Kidney epithelial cell (primary cell): ENCODE measurements at regions not wholly inside any gene's neighbourhood (a gene's known extent, or its start where the extent isn't known, plus 50 kb on each side); places are given as distances from the start of the nearest gene placed in this dataset.
A peak's percentile ranks its signal among the peaks of the same experiment; 100 is the strongest.

Source experiments
- DNase-seq: peaks from one replicate; pipeline ENCODE4 v3.0.0-alpha.2; 2010; ENCODE audit warnings: low read depth
- H3K27me3 ChIP-seq: 2 replicates; pipeline ENCODE4 v1.6.0; 2011; ENCODE audit warnings: low read length; ENCODE audit not compliant: control insufficient read depth, insufficient read depth
- H3K36me3 ChIP-seq: 2 replicates; pipeline ENCODE4 v1.5.1; 2011; ENCODE audit warnings: low read length; ENCODE audit not compliant: control insufficient read depth, insufficient read depth
- H3K4me3 ChIP-seq: 2 replicates; pipeline ENCODE4 v1.5.1; 2011; ENCODE audit warnings: low read depth, mild to moderate bottlenecking, control low read depth, low read length
- TF ChIP-seq, protein P1 (sequence below): IDR thresholded peaks from 2 replicates; pipeline ENCODE4 v1.5.1; 2011; ENCODE audit warnings: mild to moderate bottlenecking, moderate library complexity, low read length, control low read depth, inconsistent platforms; ENCODE audit not compliant: insufficient read depth, poor library complexity, severe bottlenecking

DNA sequence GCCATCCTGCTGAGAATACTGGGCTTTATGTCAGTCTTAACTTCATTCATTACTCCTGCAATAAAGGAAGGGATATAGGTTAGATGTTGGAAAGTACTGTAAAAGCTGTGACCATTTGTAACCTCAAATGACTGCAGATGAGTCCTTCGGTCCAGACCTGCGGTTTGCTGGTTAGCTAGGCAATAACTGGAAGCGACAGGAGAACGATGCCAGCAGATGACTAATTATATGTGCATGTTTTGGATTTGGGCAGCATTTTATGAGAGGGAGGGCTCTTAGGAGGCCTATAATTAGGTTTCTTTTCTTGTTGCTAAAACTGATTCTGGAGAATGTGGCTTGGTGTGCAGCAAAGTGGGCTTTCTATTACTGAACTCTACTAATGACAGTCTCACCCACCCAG lies 205.6 kb downstream of the TMEM182 start:
- no peak for DNase-seq
- Histone ChIP-seq H3K4me3 (no peak overlapping the region), H3K36me3 (no peaks in the 10 kb centered on the region), H3K27me3 (no peaks in the 10 kb centered on the region)
- TF ChIP-seq, protein P1, sequence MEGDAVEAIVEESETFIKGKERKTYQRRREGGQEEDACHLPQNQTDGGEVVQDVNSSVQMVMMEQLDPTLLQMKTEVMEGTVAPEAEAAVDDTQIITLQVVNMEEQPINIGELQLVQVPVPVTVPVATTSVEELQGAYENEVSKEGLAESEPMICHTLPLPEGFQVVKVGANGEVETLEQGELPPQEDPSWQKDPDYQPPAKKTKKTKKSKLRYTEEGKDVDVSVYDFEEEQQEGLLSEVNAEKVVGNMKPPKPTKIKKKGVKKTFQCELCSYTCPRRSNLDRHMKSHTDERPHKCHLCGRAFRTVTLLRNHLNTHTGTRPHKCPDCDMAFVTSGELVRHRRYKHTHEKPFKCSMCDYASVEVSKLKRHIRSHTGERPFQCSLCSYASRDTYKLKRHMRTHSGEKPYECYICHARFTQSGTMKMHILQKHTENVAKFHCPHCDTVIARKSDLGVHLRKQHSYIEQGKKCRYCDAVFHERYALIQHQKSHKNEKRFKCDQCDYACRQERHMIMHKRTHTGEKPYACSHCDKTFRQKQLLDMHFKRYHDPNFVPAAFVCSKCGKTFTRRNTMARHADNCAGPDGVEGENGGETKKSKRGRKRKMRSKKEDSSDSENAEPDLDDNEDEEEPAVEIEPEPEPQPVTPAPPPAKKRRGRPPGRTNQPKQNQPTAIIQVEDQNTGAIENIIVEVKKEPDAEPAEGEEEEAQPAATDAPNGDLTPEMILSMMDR, result no peak

DNA sequence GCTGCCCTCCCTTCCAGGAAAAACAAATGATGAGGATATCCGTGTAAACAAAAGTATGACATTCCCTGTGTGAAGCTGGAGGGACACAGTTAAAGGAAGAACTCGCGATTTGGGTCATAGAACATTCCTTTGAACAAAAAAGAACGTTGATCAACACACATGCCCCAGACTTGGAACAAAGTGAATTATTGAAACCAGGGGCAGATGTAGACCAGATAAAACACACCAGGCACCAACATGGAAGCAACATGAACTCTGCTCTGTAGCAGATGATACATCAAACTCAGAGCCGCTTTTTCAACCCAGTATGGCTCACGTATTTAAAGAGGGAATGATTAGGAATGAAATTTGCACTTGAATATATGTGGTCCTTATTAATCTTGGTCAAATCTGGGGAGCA lies 206.5 kb downstream of the TMEM182 start:
- no peak for DNase-seq
- Histone ChIP-seq H3K36me3 (no peaks in the 10 kb centered on the region), H3K4me3 (no peak overlapping the region), H3K27me3 (no peaks in the 10 kb centered on the region)
- TF ChIP-seq, protein P1, result no peak

DNA sequence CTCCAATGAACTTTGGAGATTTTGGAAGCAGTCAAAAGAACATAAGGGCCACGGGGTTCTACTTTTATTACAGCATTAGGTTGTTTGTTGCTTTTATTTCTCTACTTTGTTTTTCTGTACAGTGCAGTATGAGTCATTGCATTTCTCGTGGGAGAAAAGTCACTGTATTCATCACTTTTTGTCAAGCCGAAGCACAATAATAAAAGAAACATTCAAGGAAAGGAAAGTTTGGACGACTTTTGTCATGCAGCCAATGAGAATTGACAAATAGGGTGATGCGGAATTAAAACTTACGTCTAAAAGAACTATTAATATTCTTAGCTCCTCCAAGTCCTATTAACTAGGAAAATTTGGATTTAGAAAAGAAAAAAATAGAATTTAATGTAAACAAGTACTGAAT lies 209.9 kb downstream of the TMEM182 start:
- DNase-seq, result no peak
- H3K4me3 ChIP-seq, result no peak overlapping the region
- H3K36me3 ChIP-seq, result no peaks in the 10 kb centered on the region
- H3K27me3 ChIP-seq, result no peaks in the 10 kb centered on the region
- TF ChIP-seq, protein P1, result no peak

DNA sequence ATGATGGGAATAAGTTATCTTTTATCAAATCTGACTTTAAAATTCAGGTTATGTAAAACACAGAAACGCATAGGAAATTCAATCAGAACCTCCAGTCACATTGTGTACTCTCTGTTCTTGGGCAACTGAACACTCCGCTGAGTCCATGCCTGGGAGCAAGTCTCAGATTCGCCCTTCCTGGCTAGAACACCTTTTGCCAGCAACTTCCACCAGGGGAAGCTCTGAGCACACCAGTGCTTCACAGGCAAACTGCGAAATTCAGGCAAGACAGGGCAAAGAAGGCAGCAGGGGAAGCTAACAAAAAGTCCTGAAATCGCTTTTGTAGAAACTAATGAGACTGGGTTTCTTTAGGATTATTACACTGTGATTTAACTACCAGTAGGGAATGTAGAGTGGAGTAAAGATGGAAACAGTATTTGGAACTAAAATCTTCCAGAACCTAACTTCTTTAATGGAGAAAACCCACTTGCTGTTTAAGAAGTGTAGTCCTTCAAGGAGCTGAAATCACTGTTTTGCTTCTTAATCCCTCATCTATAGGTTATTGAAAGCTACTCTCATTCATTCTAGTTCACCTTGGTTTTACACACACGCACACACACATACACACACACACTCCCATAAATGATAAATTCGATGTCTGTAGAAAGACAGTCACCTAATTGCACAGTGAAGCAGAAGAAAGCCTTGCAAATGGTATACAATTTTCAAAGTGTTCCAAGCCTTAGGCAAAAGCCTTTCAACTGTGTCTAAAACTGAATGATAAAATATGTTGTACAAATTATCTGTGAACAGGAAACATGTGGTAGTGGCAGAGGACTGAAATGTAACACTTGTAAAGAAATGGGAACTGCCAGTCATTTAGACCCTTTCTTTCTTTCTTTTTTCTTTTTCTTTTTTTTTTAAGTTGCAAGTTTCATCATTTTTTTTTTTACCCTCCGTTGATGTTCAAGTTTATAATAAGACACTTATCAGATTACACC lies 214.5 kb downstream of the TMEM182 start:
- no peaks in the 10 kb centered on the region for H3K36me3 ChIP-seq
- TF ChIP-seq, protein P1, result peak; percentile 79
- no peaks in the 10 kb centered on the region for H3K27me3 ChIP-seq
- DNase-seq, result peak; percentile 18
- no peak overlapping the region for H3K4me3 ChIP-seq

DNA sequence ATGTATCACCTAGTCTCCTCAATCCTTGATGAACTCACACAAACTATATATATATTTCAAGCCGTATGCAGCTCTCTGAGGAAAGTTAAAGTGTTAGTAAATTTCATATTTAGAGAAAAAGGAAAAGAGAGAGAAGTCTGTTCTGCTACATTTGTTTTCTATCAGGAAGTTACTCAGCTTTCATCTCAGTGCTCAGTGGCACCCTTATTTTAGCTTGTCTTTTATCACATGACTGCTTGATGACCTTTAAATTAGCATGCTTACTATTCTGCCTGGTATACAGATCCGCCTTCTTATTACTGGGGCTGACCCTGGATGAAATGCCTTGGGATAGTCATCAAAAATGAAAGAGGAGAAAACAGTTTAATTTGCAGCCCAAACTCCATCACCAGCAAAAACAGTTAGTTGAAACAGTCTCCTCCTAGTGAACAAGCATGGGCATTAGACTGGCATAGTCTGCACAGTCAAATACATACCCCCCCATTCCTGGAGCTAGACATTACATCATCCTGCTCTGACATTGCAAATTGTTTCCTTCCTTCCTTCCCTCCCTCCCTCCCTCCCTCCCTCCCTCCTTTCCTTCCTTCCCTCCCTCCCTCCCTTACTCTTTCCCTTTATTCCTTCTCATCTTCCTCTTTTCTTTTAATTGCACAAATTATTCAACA lies 215.7 kb downstream of the TMEM182 start:
- TF ChIP-seq, protein P1, result no peak
- DNase-seq, result no peak
- Histone ChIP-seq H3K27me3 (no peaks in the 10 kb centered on the region), H3K4me3 (no peak overlapping the region), H3K36me3 (no peaks in the 10 kb centered on the region)

DNA sequence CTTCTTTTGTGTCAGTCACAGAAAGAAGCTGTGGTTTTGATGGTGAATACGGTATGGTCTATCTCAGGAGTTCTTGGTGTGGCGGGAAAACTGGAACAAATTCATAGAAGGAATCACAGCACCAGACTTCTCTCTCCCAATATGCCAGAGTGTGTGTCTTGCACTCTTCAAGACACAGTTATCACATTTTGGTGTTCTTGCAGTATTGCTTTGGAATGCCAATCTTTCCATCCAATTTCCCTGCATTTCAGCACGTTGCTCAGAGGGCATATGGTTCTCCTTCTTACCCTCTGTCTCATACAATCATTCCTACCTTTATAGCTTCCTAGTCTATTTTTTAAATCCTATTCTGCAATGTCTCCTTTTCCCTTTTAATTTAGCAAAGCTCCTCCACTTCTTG lies 216.3 kb downstream of the TMEM182 start:
- H3K27me3 ChIP-seq, result no peaks in the 10 kb centered on the region
- no peak overlapping the region for H3K4me3 ChIP-seq
- no peaks in the 10 kb centered on the region for H3K36me3 ChIP-seq
- TF ChIP-seq, protein P1, result no peak
- no peak for DNase-seq
